ENCODE measurements at regions not wholly inside any gene's neighbourhood (a gene's known extent, or its start where the extent isn't known, plus 50 kb on each side); places are given as distances from the start of the nearest gene placed in this dataset.
"Not testable (repeated sequence)": the region's sequence is repeated elsewhere in the genome, so short reads cannot be mapped to it uniquely, and the experiment has no call there.

- TF ChIP-seq, protein P1, sequence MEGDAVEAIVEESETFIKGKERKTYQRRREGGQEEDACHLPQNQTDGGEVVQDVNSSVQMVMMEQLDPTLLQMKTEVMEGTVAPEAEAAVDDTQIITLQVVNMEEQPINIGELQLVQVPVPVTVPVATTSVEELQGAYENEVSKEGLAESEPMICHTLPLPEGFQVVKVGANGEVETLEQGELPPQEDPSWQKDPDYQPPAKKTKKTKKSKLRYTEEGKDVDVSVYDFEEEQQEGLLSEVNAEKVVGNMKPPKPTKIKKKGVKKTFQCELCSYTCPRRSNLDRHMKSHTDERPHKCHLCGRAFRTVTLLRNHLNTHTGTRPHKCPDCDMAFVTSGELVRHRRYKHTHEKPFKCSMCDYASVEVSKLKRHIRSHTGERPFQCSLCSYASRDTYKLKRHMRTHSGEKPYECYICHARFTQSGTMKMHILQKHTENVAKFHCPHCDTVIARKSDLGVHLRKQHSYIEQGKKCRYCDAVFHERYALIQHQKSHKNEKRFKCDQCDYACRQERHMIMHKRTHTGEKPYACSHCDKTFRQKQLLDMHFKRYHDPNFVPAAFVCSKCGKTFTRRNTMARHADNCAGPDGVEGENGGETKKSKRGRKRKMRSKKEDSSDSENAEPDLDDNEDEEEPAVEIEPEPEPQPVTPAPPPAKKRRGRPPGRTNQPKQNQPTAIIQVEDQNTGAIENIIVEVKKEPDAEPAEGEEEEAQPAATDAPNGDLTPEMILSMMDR (IDR thresholded peaks at IDR 0.05) = not testable (repeated sequence)
- not testable (repeated sequence) for TF ChIP-seq TCF7L2 (IDR thresholded peaks at IDR 0.05; ENCODE audit: low read depth, low read length); SIN3A (IDR thresholded peaks at IDR 0.05; ENCODE audit: borderline replicate concordance, insufficient read depth, low read depth, low read length); POLR2AphosphoS5 (IDR thresholded peaks at IDR 0.05; ENCODE audit: low read depth, low read length)
These were observed 67.2 kb upstream of the FAT3 start for GRCh38 chr11:92157390-92157789.
